GM03348 (cell line): ENCODE measurements at regions not wholly inside any gene's neighbourhood (a gene's known extent, or its start where the extent isn't known, plus 50 kb on each side); places are given as distances from the start of the nearest gene placed in this dataset.
"Not testable (repeated sequence)": the region's sequence is repeated elsewhere in the genome, so short reads cannot be mapped to it uniquely, and the experiment has no call there.

Experiments used
- DNase-seq: peaks from one replicate; pipeline ENCODE4 v3.0.0; 2012; ENCODE audit warnings: low spot score

- DNase-seq: no peak
Observed at GRCh38 chr22:27064386-27064785, 407.0 kb downstream of the MIAT start.

- no peak for DNase-seq
Observed at GRCh38 chr22:27065279-27065678, 407.9 kb downstream of the MIAT start.

- no peak for DNase-seq
Observed at GRCh38 chr22:27066856-27067255, 409.5 kb downstream of the MIAT start.

GRCh38 chr22:27068121-27068520 lies 410.7 kb downstream of the MIAT start:
- DNase-seq: no peak

- DNase-seq: no peak
Observed at GRCh38 chr22:27070594-27070993, 413.2 kb downstream of the MIAT start.

GRCh38 chr22:27073601-27074425 lies 416.4 kb downstream of the MIAT start:
- DNase-seq: no peak

- DNase-seq: no peak
Observed at GRCh38 chr22:27075028-27075678, 417.8 kb downstream of the MIAT start.

- no peak for DNase-seq
Observed at GRCh38 chr22:27075891-27076290, 418.5 kb downstream of the MIAT start.

- not testable (repeated sequence) for DNase-seq
Observed at GRCh38 chr22:27078064-27078463, 420.7 kb downstream of the MIAT start.

- no peak for DNase-seq
Observed at GRCh38 chr22:27080036-27080578, 422.7 kb downstream of the MIAT start.

- DNase-seq: no peak
Observed at GRCh38 chr22:27080863-27081262, 423.5 kb downstream of the MIAT start.

GRCh38 chr22:27083610-27084009 lies 426.2 kb downstream of the MIAT start:
- DNase-seq: no peak

GRCh38 chr22:27084130-27084529 lies 426.7 kb downstream of the MIAT start:
- DNase-seq: no peak

- no peak for DNase-seq
Observed at GRCh38 chr22:27086080-27087044, 429.0 kb downstream of the MIAT start.

- no peak for DNase-seq
Observed at GRCh38 chr22:27087051-27087450, 429.7 kb downstream of the MIAT start.

- peak; percentile 47 for DNase-seq
Observed at GRCh38 chr22:27088026-27088425, 430.6 kb downstream of the MIAT start.

- DNase-seq: no peak
Observed at GRCh38 chr22:27089264-27089663, 431.9 kb downstream of the MIAT start.

GRCh38 chr22:27090611-27091011 lies 433.2 kb downstream of the MIAT start:
- no peak for DNase-seq

- no peak for DNase-seq
Observed at GRCh38 chr22:27093422-27093821, 436.0 kb downstream of the MIAT start.

GRCh38 chr22:27094633-27095308 lies 437.4 kb downstream of the MIAT start:
- DNase-seq: peak; percentile 87

GRCh38 chr22:27097506-27097905 lies 440.1 kb downstream of the MIAT start:
- no peak for DNase-seq

- DNase-seq: peak; percentile 44
Observed at GRCh38 chr22:27097933-27098332, 440.5 kb downstream of the MIAT start.
